ENCODE measurements at regions not wholly inside any gene's neighbourhood (a gene's known extent, or its start where the extent isn't known, plus 50 kb on each side); places are given as distances from the start of the nearest gene placed in this dataset.

DNA sequence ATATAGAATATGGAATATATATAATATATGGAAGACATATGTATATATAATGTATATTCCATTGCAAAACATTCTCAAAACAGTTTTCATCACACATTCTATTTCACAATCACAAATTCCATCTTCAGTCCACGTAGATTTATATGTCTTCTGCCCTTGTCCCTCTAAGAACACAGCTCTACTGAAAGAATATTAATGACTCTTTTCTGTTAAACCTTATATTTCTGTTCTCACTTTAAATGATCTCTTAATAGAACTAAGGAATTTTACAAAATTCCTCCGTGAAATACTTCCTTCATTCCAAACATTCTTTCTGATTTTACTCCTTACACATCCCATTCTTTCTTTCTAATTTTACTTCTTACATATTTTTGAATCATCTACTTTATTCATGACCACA is 1043.1 kb upstream of the PABPC4L start:
- Histone ChIP-seq H3K9me3 (no peaks in the 10 kb centered on the region), H3K27ac (no peak overlapping the region), H3K4me2 (no peak overlapping the region), H3K4me3 (no peak overlapping the region), H3K4me1 (no peaks in the 10 kb centered on the region)
- ChIA-PET POLR2A (no interaction called here), CTCF (no interaction called here)
- WGBS (ENCODE audit: missing lambda C conversion rate): 23% methylated on average over 2 of the region's 2 CpGs
- FAIRE-seq (no peak), DNase-seq (ENCODE audit: low read depth in 1 of 2, low spot score in 1 of 2) (no peak), ATAC-seq (no peak)
- TF ChIP-seq HEYL (CRISPR knock-in tag; IDR thresholded peaks at IDR 0.05) (no peak), E2F6 (IDR thresholded peaks at IDR 0.05; ENCODE audit: borderline replicate concordance, low read depth) (no peak), MAX (IDR thresholded peaks at IDR 0.05) (no peak), FOSB (CRISPR knock-in tag; IDR thresholded peaks at IDR 0.05) (no peak), HES2 (IDR thresholded peaks at IDR 0.05) (no peak), USF2 (IDR thresholded peaks at IDR 0.05) (no peak), SREBF2 (IDR thresholded peaks at IDR 0.05) (no peak)

GRCh38 chr4:135244056-135244455 is 1042.5 kb upstream of the PABPC4L start:
- no peaks in the 10 kb centered on the region for H3K4me1 ChIP-seq
- 19% methylated on average over 1 of the region's 1 CpG for WGBS (ENCODE audit: missing lambda C conversion rate)
- CTCF ChIA-PET: no interaction called here
- no peak for TF ChIP-seq ZSCAN20 (CRISPR knock-in tag; IDR thresholded peaks at IDR 0.05)
- TF ChIP-seq POLR2AphosphoS2 (conservative IDR thresholded peaks at IDR 0.05; ENCODE audit: low read length): no peak
- no peak for TF ChIP-seq HOXA7 (CRISPR knock-in tag; IDR thresholded peaks at IDR 0.05)
- no peak for TF ChIP-seq MYC (IDR thresholded peaks at IDR 0.05; ENCODE audit: borderline replicate concordance, low read length)
- no peak for TF ChIP-seq HDAC2 (IDR thresholded peaks at IDR 0.05)
- no peak for TF ChIP-seq TP53 (CRISPR knock-in tag; IDR thresholded peaks at IDR 0.05)
- TF ChIP-seq MAFK (IDR thresholded peaks at IDR 0.05; ENCODE audit: partially characterized antibody): no peak
- TF ChIP-seq, protein P1, sequence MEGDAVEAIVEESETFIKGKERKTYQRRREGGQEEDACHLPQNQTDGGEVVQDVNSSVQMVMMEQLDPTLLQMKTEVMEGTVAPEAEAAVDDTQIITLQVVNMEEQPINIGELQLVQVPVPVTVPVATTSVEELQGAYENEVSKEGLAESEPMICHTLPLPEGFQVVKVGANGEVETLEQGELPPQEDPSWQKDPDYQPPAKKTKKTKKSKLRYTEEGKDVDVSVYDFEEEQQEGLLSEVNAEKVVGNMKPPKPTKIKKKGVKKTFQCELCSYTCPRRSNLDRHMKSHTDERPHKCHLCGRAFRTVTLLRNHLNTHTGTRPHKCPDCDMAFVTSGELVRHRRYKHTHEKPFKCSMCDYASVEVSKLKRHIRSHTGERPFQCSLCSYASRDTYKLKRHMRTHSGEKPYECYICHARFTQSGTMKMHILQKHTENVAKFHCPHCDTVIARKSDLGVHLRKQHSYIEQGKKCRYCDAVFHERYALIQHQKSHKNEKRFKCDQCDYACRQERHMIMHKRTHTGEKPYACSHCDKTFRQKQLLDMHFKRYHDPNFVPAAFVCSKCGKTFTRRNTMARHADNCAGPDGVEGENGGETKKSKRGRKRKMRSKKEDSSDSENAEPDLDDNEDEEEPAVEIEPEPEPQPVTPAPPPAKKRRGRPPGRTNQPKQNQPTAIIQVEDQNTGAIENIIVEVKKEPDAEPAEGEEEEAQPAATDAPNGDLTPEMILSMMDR (IDR thresholded peaks at IDR 0.05): no peak
- no peak overlapping the region for H3K4me3 ChIP-seq
- DNase-seq (ENCODE audit: low read depth in 1 of 2, low spot score in 1 of 2) (no peak), ATAC-seq (no peak), FAIRE-seq (no peak)
- H3K27ac ChIP-seq: no peak overlapping the region
- POLR2A ChIA-PET: no interaction called here
- no peaks in the 10 kb centered on the region for H3K9me3 ChIP-seq
- no peak overlapping the region for H3K4me2 ChIP-seq

GRCh38 chr4:135240796-135241195 is 1039.2 kb upstream of the PABPC4L start:
- Histone ChIP-seq H3K27ac (no peak overlapping the region), H3K4me3 (no peak overlapping the region), H3K4me1 (no peaks in the 10 kb centered on the region), H3K9me3 (no peaks in the 10 kb centered on the region), H3K4me2 (no peak overlapping the region)
- DNase-seq (ENCODE audit: low read depth in 1 of 2, low spot score in 1 of 2) (no peak), FAIRE-seq (no peak), ATAC-seq (no peak)
- CTCF ChIA-PET: no interaction called here
- WGBS (ENCODE audit: missing lambda C conversion rate): 44% methylated on average over 4 of the region's 4 CpGs
- POLR2A ChIA-PET: no interaction called here
- TF ChIP-seq JUN (IDR thresholded peaks at IDR 0.05): no peak
- no peak for TF ChIP-seq MAZ (IDR thresholded peaks at IDR 0.05; ENCODE audit: borderline replicate concordance, low read depth, low read length)
- TF ChIP-seq CBX2 (IDR thresholded peaks at IDR 0.05; ENCODE audit: borderline replicate concordance, low read depth): no peak
- TF ChIP-seq NPAS2 (CRISPR knock-in tag; IDR thresholded peaks at IDR 0.05; ENCODE audit: borderline replicate concordance): no peak
- no peak for TF ChIP-seq USF2 (IDR thresholded peaks at IDR 0.05)
- TF ChIP-seq ZSCAN20 (CRISPR knock-in tag; IDR thresholded peaks at IDR 0.05): no peak
- no peak for TF ChIP-seq RARB (CRISPR knock-in tag; IDR thresholded peaks at IDR 0.05)
- no peak for TF ChIP-seq POLR2A (IDR thresholded peaks at IDR 0.05; ENCODE audit: low read length)
- TF ChIP-seq PBX3 (IDR thresholded peaks at IDR 0.05): no peak

Measured in A549 (cell line).